ENCODE measurements at regions not wholly inside any gene's neighbourhood (a gene's known extent, or its start where the extent isn't known, plus 50 kb on each side); places are given as distances from the start of the nearest gene placed in this dataset.
"Not testable (repeated sequence)": the region's sequence is repeated elsewhere in the genome, so short reads cannot be mapped to it uniquely, and the experiment has no call there.

DNA sequence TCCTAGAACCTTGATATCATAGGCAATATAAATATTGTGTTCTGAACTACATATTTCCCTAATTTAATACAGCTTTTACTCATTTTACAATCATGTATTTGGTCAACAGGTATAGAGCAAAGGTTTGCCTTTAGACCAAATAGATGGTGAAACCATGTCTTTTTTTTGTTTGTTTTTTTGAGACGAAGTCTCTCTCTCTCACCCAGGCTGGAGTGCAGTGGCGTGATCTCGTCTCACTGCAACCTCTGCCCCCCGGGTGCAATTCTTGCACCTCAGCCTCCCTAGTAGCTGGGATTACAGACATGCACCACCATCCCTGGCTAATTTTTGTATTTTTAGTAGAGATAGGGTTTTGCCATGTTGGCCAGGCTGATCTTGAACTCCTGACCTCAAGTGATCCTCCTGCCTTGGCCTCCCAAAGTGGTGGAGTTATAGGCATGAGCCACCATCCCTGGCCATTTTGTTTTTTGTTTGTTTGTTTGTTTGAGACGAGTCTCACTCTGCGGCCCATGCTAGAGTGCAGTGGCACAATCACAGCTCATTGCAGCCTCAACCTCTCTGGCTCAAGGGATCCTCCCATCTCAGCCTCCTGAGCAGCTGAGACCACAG, 243.7 kb upstream of the FOXN3 start:
- H3K27me3 ChIP-seq (ENCODE audit: insufficient read depth, low read length); H3K27ac ChIP-seq (ENCODE audit: low read depth, low read length); H3K79me2 ChIP-seq (ENCODE audit: control insufficient read depth, insufficient read depth, low read length, unreplicated experiment); H3K36me3 ChIP-seq (ENCODE audit: insufficient read depth, low read length); H3K4me3 ChIP-seq (ENCODE audit: low read depth, low read length): not testable (repeated sequence)
- Histone ChIP-seq H2AFZ (ENCODE audit: low read length, unreplicated experiment) (peak overlapping the region; percentile 85), H3K4me1 (ENCODE audit: control insufficient read depth, insufficient read depth, low read length, unreplicated experiment) (peaks cover 12% of the 10 kb centered on the region)

DNA sequence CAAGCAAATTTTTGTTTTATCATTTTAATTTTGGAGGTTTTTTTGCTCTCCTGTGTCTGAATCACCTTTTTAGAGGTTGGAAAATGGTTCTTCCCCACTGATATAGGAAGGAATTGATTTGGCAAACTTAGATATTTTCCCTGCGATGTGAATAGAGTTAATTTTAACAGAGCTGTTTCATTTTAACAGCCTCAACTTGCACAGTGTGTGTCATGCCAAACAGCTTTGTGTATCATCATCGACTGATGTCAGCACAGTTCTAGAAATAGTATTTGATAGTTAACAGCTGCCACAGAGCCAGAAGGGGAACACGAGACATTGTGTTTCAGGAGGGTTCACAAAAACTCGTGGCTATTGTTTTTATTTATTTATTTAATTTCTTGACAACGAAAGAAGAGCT, 243.1 kb upstream of the FOXN3 start:
- Histone ChIP-seq H3K27me3 (ENCODE audit: insufficient read depth, low read length) (no peaks in the 10 kb centered on the region), H2AFZ (ENCODE audit: low read length, unreplicated experiment) (peak overlapping the region; percentile 85), H3K27ac (ENCODE audit: low read depth, low read length) (no peak overlapping the region), H3K4me3 (ENCODE audit: low read depth, low read length) (peak overlapping the region; percentile 54; the same call in 1 of the 2 replicates), H3K36me3 (ENCODE audit: insufficient read depth, low read length) (no peaks in the 10 kb centered on the region), H3K4me1 (ENCODE audit: control insufficient read depth, insufficient read depth, low read length, unreplicated experiment) (peaks cover 12% of the 10 kb centered on the region), H3K79me2 (ENCODE audit: control insufficient read depth, insufficient read depth, low read length, unreplicated experiment) (no peaks in the 10 kb centered on the region)

DNA sequence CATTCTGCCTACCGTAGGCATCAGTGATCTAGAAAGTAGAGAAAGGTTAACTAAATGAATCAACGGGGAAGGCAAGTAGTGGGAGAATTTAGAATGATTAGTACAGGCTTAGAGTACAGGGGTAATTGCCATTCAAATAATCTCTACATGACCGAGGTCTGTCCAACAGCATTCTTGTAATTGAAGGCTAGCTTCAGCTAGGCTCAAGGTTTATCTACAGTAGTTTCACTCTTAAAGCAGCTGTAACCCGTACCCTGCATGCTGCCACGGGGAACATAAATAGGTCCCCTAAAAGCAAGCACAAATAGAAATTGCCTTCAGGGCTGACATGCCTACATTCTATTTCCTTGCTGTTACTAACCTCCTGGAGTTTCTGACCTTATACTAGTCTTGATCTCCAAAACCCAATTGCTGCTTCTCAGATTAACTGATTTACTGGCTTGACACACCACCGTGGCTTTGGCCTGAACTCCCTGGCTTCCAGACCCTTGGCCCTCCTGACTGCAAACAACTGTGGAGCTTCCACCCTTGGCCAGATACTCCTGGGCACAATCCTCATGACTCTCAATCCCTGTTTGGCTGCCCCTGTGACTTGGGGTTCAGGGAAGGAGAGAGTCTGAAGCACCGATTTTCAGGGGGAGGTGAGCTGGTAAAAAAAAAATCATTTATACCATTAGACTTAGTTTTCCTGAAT, 242.1 kb upstream of the FOXN3 start:
- Histone ChIP-seq H3K27me3 (ENCODE audit: insufficient read depth, low read length) (no peaks in the 10 kb centered on the region), H3K4me3 (ENCODE audit: low read depth, low read length) (no peak overlapping the region), H3K79me2 (ENCODE audit: control insufficient read depth, insufficient read depth, low read length, unreplicated experiment) (no peaks in the 10 kb centered on the region), H3K27ac (ENCODE audit: low read depth, low read length) (no peak overlapping the region), H2AFZ (ENCODE audit: low read length, unreplicated experiment) (peak overlapping the region; percentile 79), H3K36me3 (ENCODE audit: insufficient read depth, low read length) (no peaks in the 10 kb centered on the region), H3K4me1 (ENCODE audit: control insufficient read depth, insufficient read depth, low read length, unreplicated experiment) (peaks cover 12% of the 10 kb centered on the region)

DNA sequence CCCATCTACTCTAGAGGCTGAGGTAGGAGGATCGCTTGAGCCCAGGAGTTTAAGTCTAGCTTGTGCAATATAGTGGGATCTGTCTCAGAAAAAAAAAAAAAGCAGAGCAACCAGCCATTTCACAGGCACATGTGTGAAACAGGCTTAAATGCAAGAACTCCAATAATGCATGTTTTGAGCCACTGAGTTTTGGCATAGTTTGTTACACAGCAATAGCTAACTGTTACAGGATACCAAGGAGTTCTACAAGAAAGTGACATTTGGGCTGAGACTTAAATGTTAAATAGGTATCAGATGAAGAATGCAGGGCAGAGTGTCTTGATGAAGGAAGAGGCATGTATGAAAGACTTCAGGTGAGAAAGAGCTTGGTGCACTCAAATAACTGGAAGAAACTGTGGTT, 240.0 kb upstream of the FOXN3 start:
- Histone ChIP-seq H3K4me3 (ENCODE audit: low read depth, low read length) (no peak overlapping the region), H3K4me1 (ENCODE audit: control insufficient read depth, insufficient read depth, low read length, unreplicated experiment) (peaks cover 12% of the 10 kb centered on the region), H3K79me2 (ENCODE audit: control insufficient read depth, insufficient read depth, low read length, unreplicated experiment) (no peaks in the 10 kb centered on the region)

DNA sequence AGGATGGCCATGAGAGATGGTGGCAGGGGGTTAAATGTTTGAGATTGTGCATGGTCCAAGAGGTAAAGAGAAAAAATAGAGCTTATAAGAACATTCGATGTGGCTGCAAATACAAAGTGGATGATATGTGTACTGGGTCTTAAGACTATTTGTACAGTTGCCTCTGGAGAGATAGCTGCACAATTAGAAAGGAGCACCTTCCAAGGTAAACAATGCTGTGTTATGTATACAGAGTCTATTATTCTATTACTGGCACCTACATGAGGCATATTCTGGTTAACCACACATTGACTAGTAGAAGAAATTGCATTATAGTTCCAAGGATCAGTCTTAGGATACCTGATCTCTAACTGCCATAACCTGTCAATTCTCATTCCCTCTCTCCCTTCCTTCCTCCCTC, 238.0 kb upstream of the FOXN3 start:
- Histone ChIP-seq H3K4me3 (ENCODE audit: low read depth, low read length) (no peak overlapping the region), H3K36me3 (ENCODE audit: insufficient read depth, low read length) (no peaks in the 10 kb centered on the region), H3K27ac (ENCODE audit: low read depth, low read length) (no peak overlapping the region), H3K79me2 (ENCODE audit: control insufficient read depth, insufficient read depth, low read length, unreplicated experiment) (no peaks in the 10 kb centered on the region), H3K27me3 (ENCODE audit: insufficient read depth, low read length) (no peaks in the 10 kb centered on the region), H2AFZ (ENCODE audit: low read length, unreplicated experiment) (no peak overlapping the region), H3K4me1 (ENCODE audit: control insufficient read depth, insufficient read depth, low read length, unreplicated experiment) (peaks cover 10% of the 10 kb centered on the region)

More for the DNA sequence above, 240.0 kb upstream of the FOXN3 start:
- Histone ChIP-seq H2AFZ (ENCODE audit: low read length, unreplicated experiment) (no peak overlapping the region), H3K27ac (ENCODE audit: low read depth, low read length) (no peak overlapping the region), H3K27me3 (ENCODE audit: insufficient read depth, low read length) (no peaks in the 10 kb centered on the region), H3K36me3 (ENCODE audit: insufficient read depth, low read length) (no peaks in the 10 kb centered on the region)

DNA sequence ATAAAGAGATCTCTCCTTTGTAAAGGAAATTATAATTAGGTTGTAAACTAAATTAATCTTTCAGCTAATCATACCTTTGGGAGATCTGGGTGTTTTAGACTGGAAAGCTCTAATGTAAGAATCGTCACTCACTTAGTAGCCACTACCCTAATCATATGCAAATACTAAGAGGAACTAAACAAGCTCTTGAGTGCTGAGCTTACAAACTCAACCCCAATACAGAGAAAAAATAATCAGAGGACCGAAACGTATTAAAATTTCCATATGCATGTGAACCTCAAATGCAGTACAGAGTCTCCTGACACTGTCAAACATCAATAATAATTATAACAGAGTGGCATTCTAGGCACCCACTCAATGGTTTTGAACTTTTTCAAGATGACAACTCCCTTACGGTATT, 235.3 kb upstream of the FOXN3 start:
- Histone ChIP-seq H3K79me2 (ENCODE audit: control insufficient read depth, insufficient read depth, low read length, unreplicated experiment) (no peaks in the 10 kb centered on the region), H3K27ac (ENCODE audit: low read depth, low read length) (no peak overlapping the region), H2AFZ (ENCODE audit: low read length, unreplicated experiment) (no peak overlapping the region), H3K36me3 (ENCODE audit: insufficient read depth, low read length) (no peaks in the 10 kb centered on the region), H3K4me3 (ENCODE audit: low read depth, low read length) (no peak overlapping the region), H3K27me3 (ENCODE audit: insufficient read depth, low read length) (no peaks in the 10 kb centered on the region), H3K4me1 (ENCODE audit: control insufficient read depth, insufficient read depth, low read length, unreplicated experiment) (no peaks in the 10 kb centered on the region)

DNA sequence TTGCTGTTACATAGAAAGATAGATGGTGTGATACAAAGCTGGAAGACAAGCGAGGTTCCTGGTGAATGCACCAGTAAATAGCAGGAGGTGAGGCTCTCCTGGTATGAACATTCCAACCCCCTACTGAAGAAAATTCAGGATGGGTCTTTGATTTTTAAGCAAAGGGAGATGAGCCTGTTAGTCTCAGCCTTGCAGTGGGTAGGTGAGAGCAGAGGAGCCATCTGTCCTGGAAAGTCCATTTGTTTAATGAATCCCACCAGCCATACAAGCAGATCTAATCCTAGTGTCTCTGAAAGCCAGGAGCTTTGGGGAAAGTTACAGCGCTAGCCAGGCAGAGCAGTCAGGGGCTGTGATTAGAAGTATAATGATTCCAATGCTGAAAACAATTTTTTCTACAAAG, 234.8 kb upstream of the FOXN3 start:
- H3K36me3 ChIP-seq (ENCODE audit: insufficient read depth, low read length), result no peaks in the 10 kb centered on the region

DNA sequence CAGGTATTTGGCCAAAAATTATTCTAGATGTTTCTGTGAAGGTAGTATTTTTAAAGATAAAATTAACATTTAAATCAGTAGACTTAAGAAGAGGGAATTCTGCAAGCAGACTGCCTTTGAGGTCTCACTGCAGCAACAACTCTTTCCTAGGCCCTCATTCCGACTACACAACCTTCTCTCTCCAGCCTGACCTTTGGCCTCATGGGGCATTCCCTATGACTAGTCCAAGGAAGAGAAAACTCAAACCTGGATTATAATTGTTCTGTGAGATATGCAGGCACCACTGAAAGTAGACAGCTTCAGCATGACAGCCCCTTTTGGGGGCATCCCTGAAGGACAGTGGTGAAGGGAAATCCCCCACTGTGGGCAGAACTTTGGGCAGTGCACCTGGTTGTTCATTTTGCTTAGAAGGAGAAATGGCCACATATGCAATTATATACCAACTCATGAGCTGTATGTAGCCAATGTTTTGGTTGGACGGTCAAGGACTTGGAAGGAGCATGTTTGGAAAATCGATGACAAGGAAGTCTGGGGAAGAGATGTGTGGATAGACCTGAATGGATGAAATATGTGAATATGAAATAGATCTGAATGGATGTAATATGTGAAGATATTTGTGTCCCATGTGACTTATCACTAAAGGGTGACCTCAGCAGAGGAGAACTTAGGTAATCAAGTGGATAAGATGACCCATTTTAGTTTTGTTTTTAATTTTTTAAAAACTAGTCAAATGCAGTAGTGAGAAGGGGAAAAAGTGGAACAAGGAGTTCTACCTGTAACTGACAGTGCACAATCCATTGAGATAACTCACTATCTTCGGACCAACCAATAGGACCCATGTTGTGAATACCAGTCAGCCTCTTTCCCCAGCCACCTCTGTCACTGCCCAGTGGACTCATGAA, 233.3 kb upstream of the FOXN3 start:
- H2AFZ ChIP-seq (ENCODE audit: low read length, unreplicated experiment), result no peak overlapping the region

More for the DNA sequence above, 234.8 kb upstream of the FOXN3 start:
- Histone ChIP-seq H3K4me3 (ENCODE audit: low read depth, low read length) (no peak overlapping the region), H3K4me1 (ENCODE audit: control insufficient read depth, insufficient read depth, low read length, unreplicated experiment) (no peaks in the 10 kb centered on the region), H2AFZ (ENCODE audit: low read length, unreplicated experiment) (no peak overlapping the region), H3K79me2 (ENCODE audit: control insufficient read depth, insufficient read depth, low read length, unreplicated experiment) (no peaks in the 10 kb centered on the region), H3K27me3 (ENCODE audit: insufficient read depth, low read length) (no peaks in the 10 kb centered on the region), H3K27ac (ENCODE audit: low read depth, low read length) (no peak overlapping the region)

DNA sequence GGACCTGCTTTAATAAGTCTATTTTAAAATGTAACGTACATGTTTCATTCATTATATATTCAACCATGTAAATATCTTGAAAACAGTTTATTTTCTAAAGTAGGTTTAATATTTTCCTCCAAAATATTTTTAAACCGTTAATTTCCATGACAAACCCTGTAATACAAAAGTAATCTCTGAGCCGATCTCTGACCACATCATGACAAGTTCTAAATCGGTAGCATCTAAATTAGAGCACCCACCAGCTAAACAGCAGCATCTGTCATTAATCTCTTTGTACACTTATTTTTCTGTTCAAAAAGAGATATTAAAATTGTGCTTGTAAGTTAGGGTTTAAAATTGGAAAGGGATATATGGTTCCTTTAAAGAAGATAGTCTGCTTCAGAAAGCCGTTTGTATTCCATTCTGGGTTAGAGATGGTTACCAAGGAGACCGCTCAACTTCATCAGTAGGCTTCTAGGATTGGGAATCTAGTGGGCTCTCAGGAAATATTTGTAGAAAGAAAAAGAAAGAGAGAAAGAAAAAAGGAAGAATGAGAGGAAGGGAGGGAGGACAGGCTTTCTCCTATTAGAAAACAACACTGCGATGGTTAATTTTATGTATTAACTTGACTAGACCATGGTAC, 232.5 kb upstream of the FOXN3 start:
- no peak overlapping the region for H3K4me3 ChIP-seq (ENCODE audit: low read depth, low read length)
- H3K36me3 ChIP-seq (ENCODE audit: insufficient read depth, low read length), result no peaks in the 10 kb centered on the region
- no peaks in the 10 kb centered on the region for H3K27me3 ChIP-seq (ENCODE audit: insufficient read depth, low read length)
- no peaks in the 10 kb centered on the region for H3K4me1 ChIP-seq (ENCODE audit: control insufficient read depth, insufficient read depth, low read length, unreplicated experiment)
- H3K79me2 ChIP-seq (ENCODE audit: control insufficient read depth, insufficient read depth, low read length, unreplicated experiment), result no peaks in the 10 kb centered on the region
- no peak overlapping the region for H2AFZ ChIP-seq (ENCODE audit: low read length, unreplicated experiment)
- no peak overlapping the region for H3K27ac ChIP-seq (ENCODE audit: low read depth, low read length)

More for the DNA sequence above, 233.3 kb upstream of the FOXN3 start:
- no peaks in the 10 kb centered on the region for H3K36me3 ChIP-seq (ENCODE audit: insufficient read depth, low read length)
- H3K79me2 ChIP-seq (ENCODE audit: control insufficient read depth, insufficient read depth, low read length, unreplicated experiment), result no peaks in the 10 kb centered on the region
- H3K27ac ChIP-seq (ENCODE audit: low read depth, low read length), result no peak overlapping the region
- no peak overlapping the region for H3K4me3 ChIP-seq (ENCODE audit: low read depth, low read length)
- no peaks in the 10 kb centered on the region for H3K4me1 ChIP-seq (ENCODE audit: control insufficient read depth, insufficient read depth, low read length, unreplicated experiment)
- H3K27me3 ChIP-seq (ENCODE audit: insufficient read depth, low read length), result no peaks in the 10 kb centered on the region

DNA sequence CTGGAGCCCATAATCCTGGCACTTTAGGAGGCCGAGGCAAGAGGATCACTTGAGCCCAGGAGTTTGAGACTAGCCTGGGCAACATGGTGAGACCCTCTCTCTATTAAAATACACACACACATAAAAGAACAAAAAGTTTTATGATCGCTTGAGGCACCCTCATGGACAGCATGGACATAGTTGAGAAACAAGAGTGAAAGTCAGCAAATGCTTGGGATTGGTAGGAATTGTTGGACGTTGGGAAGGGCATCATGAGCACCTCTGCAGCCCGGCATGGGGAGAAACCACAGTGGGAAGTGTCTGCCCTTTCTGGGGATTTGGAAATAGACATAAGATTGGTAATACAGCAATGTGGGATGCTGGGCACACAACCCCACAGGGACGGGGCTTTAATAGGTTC, 231.9 kb upstream of the FOXN3 start:
- Histone ChIP-seq H3K79me2 (ENCODE audit: control insufficient read depth, insufficient read depth, low read length, unreplicated experiment) (no peaks in the 10 kb centered on the region), H3K4me3 (ENCODE audit: low read depth, low read length) (no peak overlapping the region), H3K4me1 (ENCODE audit: control insufficient read depth, insufficient read depth, low read length, unreplicated experiment) (no peaks in the 10 kb centered on the region), H3K27me3 (ENCODE audit: insufficient read depth, low read length) (no peaks in the 10 kb centered on the region), H3K36me3 (ENCODE audit: insufficient read depth, low read length) (no peaks in the 10 kb centered on the region), H2AFZ (ENCODE audit: low read length, unreplicated experiment) (no peak overlapping the region), H3K27ac (ENCODE audit: low read depth, low read length) (no peak overlapping the region)

Measured in ACC112 (cell line).